ENCODE measurements at regions not wholly inside any gene's neighbourhood (a gene's known extent, or its start where the extent isn't known, plus 50 kb on each side); places are given as distances from the start of the nearest gene placed in this dataset.
"Not testable (repeated sequence)": the region's sequence is repeated elsewhere in the genome, so short reads cannot be mapped to it uniquely, and the experiment has no call there.

GRCh38 chr14:97155320-97155719 is 358.1 kb downstream of the VRK1 start:
- DNase-seq, result no peak

DNA sequence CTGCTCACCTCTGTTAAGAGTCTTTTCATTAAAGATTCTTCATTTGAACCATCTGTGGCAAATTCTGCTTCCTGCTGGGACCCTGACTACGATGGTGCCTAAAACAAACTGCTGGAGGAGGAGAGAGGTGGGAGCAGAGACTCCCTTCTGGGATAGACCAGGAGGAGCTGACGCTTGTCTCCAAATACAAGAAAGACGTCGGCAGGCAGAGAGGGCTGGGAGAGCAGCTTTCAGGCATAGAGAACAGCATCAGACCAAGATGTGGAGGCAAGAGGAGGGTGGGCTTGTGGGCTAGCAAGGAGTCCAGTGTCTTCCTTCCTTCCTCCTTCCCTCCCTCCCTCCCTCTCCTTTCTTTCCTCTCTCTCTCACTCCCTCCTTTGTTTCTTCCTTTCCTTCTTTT is 358.6 kb downstream of the VRK1 start:
- no peak for DNase-seq

DNA sequence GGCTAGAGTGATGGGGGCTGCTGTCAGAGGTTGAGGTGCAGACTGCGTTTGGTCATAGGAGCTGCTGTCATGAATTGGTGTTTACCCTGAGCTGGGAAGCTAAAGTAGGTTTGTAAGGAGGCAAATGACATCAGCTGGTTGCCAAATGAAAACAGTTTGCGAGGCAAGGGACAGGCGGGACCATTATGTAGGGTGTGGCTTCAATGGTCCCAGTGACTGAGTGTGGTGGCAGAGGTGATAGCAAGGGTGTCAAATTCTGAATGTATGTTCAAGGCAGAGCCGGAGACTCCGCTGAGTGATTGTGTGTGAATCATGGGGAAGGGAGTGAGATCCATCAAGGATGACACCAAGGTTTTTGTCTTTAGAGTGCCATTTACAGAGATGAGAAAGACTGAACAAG is 359.5 kb downstream of the VRK1 start:
- DNase-seq, result no peak

DNA sequence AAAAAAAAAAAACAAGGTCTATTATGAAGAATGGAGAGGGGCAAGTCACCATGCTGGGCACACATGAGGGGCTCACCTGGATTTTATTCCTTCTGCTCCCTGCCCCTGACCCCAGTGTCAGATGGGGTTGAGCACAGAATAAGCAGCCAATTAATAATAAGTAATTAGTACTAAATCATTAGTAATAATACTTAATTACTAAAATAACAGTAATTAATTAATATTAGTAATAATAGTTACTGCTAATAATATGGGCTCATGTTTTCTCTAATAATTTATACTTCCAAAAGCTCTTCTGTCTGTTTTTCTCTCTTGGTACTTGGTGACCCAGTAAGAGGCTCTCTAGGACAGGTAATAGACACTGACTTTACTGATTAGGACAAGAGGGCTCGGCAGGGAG is 360.9 kb downstream of the VRK1 start:
- no peak for DNase-seq

GRCh38 chr14:97159124-97159523 is 361.9 kb downstream of the VRK1 start:
- DNase-seq, result no peak

DNA sequence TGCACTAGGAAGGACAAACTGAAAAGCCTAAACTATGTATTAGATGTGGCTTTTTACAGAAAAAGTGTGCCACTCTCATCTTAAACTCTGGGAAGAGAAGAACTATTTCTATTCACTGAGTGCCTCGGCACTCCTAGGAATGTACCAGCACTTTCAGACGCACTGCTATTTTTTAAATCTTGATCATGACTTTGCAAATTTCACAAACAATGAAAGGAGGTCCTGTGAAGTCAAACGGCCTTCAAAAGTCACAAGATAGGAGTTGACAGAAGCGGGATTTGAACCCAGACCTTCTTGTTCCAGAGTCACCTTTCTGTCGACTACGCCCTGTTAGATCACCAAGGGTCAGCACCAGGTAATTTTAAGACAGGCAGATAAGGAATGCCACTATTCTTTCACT is 365.4 kb downstream of the VRK1 start:
- no peak for DNase-seq

GRCh38 chr14:97164021-97164420 is 366.8 kb downstream of the VRK1 start:
- no peak for DNase-seq

GRCh38 chr14:97166497-97166896 is 369.3 kb downstream of the VRK1 start:
- no peak for DNase-seq

GRCh38 chr14:97167577-97167976 is 370.4 kb downstream of the VRK1 start:
- not testable (repeated sequence) for DNase-seq

- DNase-seq, result no peak
Measured at GRCh38 chr14:97172644-97173043, 375.5 kb downstream of the VRK1 start.

DNA sequence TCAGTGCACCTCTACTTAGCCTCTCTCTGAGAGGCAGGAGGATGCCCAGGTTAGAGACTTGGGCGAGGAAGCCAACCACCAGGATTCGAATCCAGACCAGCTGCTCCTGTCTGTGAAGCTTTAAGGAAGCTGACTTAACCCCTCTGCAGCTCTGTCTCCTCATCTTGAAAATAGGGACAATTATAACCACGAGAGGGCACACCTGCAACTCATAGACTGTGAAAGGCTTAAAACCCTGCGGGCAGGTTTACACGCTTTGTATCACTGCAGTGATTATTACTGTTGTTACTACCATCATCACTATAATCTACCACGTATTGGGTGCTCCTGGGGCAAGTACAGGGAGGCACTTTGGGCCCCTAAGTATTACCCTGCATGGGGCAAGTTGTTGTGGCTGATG is 379.8 kb downstream of the VRK1 start:
- no peak for DNase-seq

- no peak for DNase-seq
Measured at GRCh38 chr14:97177635-97178034, 380.5 kb downstream of the VRK1 start.

DNA sequence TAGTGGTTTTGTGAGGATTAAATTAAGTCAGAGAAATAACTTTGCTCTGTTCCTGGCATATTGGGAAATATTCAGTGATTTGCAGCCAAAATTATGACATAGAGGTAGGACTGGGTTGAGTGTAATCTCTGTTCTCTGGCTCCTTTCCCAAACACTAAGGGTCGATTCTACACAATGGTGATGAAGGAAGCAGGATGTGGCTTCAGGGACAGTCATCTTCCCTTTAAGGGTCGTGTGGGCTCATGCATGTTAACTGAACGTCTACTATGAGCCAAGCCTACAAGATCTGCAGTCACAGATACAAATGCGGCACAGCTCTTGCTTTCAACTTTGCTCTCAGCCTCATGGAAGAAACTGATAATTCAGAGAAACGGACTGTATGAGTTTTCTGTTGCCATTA is 381.6 kb downstream of the VRK1 start:
- DNase-seq, result no peak

- DNase-seq, result no peak
Measured at GRCh38 chr14:97179573-97179972, 382.4 kb downstream of the VRK1 start.

DNA sequence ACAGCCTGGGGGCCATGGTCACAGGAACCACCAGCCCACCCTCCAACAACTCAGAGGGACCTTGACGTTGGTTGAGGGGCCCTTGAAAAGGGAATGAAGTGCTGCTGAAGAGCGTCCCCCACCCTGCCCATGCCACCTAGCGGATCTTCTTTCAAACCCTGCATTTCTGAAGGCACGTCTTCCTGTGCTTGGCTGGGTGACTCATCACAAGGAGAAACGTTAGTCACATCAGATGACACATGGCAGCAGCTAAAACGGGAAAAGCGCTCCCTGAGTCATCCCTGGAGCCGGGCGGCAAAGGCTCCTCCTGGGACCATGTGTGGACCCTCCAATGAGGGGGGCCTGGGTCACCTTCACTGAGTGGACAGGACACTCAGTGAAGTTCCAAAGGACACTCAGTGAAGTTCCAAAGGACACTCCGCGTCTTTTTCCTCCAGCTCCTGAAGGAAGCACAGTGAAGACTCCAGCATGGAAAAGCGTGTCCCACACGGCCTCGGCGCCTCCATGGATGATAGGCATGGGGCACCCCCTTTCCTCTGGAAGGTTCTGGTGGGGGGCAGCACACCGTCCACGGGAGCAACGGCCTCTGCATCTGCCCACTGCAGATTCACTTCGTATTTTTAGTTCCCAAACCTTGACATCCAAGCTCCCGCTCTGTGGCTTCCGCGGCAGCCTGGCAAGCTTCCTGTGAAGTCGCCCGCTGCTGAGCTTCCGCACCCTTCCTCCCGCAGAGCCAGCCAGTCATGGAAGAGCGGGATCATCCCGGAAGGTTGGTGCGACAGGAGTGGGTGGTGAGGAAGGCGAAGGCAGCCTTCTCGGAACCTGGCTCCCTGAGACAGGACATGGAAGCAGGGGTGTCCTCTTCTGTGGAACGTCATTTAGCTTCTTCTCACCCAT is 383.4 kb downstream of the VRK1 start:
- DNase-seq, result no peak

- no peak for DNase-seq
Measured at GRCh38 chr14:97185186-97185585, 388.0 kb downstream of the VRK1 start.

- no peak for DNase-seq
Measured at GRCh38 chr14:97187916-97188315, 390.7 kb downstream of the VRK1 start.

DNA sequence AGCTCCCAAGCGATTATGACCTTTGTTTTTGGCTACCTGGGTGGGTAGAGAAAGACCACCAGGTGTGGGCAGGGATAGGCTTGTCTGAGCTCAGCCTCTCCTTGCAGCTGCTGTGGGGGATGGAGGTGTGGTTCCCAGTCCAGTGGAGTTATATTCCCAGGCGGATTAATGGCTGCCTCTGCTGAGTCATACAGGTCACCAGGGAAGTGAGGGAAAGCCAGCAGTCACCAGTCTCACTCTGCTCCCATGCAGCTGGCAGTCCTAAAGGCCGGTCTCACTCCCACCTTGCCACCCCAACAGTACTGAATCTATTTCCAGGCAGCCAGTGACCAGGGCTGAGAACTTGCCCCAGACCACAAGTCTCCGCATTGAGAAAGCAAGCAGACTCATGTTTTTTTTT is 399.2 kb downstream of the VRK1 start:
- DNase-seq, result no peak

GRCh38 chr14:97198813-97199212 is 401.6 kb downstream of the VRK1 start:
- no peak for DNase-seq

DNA sequence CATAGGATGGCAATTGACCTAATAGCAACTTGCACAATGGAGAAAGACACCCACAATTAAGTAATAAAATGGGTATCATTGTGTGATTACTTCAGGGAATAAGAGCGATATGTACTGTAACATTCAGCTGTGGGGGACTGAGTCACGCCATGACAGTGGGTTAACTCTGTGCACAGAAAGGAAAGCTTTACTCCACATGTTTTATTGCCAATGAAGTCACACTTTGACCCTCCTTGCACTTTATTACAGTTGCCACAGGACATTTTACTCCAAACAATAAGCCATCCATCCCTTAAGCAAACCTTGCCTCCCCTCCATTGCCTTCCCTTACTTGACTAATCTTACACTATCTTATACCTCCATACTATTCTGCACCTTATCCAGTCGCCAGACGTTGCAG is 403.1 kb downstream of the VRK1 start:
- no peak for DNase-seq

- no peak for DNase-seq
Measured at GRCh38 chr14:97206916-97207315, 409.7 kb downstream of the VRK1 start.

DNA sequence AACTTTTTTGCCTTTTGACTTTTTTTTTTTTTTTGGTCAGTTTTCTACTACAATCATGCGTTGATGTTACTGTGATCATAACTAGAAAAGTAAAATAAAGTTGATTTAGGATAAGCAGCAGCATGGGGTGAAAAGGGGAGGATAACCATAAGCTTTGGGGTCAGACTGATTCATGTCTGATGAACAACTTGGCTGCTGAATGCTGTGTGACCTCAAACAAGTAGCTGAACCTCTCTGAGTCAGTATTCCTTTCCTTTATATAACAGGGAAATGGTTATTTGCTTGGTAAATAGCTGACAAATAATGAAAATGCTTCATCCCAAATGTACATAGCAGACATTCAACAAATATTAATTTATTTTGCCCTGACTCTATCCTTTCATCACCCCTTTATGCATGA is 413.0 kb downstream of the VRK1 start:
- DNase-seq, result no peak

GRCh38 chr14:97212399-97212798 is 415.2 kb downstream of the VRK1 start:
- no peak for DNase-seq

DNA sequence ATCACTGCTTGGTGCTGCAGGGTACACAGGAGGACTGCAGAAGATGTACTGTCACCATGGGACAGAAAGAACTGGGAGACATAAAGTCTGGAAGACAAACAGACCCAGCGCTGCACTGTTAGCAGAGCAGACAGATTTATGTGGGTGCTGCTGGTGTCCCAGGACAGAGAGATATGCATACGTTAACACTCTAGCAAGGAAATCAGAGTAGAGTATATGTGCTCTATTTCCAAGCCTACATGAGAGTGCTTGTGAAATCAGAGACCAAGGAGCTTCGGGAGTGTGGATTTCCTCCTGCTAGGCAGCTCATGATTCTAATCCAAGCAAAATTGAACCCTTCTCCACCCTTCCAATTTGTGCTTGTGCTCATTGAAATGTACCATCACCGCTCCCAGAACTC is 416.5 kb downstream of the VRK1 start:
- no peak for DNase-seq
